Fibroblast of villous mesenchyme (primary cell): ENCODE measurements at regions not wholly inside any gene's neighbourhood (a gene's known extent, or its start where the extent isn't known, plus 50 kb on each side); places are given as distances from the start of the nearest gene placed in this dataset.

Experiments
- DNase-seq: peaks from one replicate; pipeline ENCODE4 v3.0.0-alpha.2; 2010; ENCODE audit warnings: low read depth
- H3K4me3 ChIP-seq: 2 replicates; pipeline ENCODE4 v1.5.1; 2011; ENCODE audit warnings: low read depth, mild to moderate bottlenecking, low read length
- TF ChIP-seq, protein P1 (sequence below): IDR thresholded peaks from 2 replicates; pipeline ENCODE4 v1.5.1; 2012; ENCODE audit warnings: low read depth, mild to moderate bottlenecking, low read length; ENCODE audit not compliant: insufficient read depth

- TF ChIP-seq, protein P1, sequence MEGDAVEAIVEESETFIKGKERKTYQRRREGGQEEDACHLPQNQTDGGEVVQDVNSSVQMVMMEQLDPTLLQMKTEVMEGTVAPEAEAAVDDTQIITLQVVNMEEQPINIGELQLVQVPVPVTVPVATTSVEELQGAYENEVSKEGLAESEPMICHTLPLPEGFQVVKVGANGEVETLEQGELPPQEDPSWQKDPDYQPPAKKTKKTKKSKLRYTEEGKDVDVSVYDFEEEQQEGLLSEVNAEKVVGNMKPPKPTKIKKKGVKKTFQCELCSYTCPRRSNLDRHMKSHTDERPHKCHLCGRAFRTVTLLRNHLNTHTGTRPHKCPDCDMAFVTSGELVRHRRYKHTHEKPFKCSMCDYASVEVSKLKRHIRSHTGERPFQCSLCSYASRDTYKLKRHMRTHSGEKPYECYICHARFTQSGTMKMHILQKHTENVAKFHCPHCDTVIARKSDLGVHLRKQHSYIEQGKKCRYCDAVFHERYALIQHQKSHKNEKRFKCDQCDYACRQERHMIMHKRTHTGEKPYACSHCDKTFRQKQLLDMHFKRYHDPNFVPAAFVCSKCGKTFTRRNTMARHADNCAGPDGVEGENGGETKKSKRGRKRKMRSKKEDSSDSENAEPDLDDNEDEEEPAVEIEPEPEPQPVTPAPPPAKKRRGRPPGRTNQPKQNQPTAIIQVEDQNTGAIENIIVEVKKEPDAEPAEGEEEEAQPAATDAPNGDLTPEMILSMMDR: no peak
- no peak overlapping the region for H3K4me3 ChIP-seq
- DNase-seq: no peak
Measured at GRCh38 chr1:103333141-103333540, 192.4 kb upstream of the RNPC3 start.

DNA sequence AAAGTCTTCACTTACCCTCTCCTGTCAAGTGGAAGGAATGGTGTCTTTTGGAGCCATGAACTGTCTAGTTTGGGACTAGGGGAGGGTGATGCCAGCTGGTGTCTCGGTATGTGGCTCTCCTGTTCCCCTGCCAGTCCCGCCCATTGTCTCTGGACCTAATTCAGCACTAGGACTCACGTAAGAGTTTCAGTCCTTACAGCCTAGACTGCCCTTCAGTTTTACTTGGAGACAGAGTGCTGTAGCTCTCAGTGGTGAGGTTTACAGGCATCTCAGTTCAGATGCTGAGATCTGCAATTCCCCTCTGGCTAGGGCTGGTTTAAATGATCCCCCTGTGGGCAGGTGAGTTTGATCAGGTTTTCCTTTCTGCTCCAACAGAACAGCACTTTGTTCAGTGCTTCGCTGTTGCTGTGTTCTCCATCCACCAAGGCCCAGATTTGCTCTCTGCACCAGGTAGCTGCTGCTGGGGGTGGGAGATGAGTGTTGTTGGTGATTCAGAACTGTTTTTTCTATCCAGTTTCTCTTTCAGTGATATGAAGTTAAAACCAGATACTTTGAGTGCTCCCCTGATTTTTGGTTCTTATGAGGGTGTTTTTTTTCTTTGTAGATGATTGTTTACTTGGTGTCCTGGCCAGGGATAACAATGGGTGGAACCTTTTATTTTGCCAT lies 198.3 kb upstream of the RNPC3 start:
- TF ChIP-seq, protein P1: no peak
- no peak for DNase-seq
- H3K4me3 ChIP-seq: no peak overlapping the region

- TF ChIP-seq, protein P1: no peak
- H3K4me3 ChIP-seq: no peak overlapping the region
- DNase-seq: no peak
Measured at GRCh38 chr1:103326595-103326994, 198.9 kb upstream of the RNPC3 start.

DNA sequence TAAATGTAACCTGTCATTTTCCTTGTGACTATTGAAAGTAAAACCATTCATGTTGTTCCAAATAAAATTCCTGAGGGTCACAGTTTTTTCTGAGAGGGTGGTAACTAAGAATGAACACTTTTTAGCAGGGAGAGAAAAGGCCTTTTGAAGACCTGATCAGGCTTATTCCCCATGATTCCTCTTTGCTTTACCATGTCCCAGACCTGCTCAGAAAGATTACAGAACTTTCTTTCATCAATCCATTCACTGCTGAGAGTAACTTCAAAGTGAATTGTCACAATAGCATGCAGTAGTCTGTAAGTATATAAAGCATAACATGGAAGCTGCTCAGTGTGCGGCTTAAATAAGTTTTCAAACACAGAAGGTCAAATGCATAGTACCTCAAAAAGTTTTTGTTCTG lies 201.5 kb upstream of the COL11A1 start:
- no peak for DNase-seq
- no peak overlapping the region for H3K4me3 ChIP-seq
- TF ChIP-seq, protein P1: no peak

GRCh38 chr1:103307751-103308150 lies 199.4 kb upstream of the COL11A1 start:
- DNase-seq: no peak
- no peak overlapping the region for H3K4me3 ChIP-seq
- TF ChIP-seq, protein P1: no peak

DNA sequence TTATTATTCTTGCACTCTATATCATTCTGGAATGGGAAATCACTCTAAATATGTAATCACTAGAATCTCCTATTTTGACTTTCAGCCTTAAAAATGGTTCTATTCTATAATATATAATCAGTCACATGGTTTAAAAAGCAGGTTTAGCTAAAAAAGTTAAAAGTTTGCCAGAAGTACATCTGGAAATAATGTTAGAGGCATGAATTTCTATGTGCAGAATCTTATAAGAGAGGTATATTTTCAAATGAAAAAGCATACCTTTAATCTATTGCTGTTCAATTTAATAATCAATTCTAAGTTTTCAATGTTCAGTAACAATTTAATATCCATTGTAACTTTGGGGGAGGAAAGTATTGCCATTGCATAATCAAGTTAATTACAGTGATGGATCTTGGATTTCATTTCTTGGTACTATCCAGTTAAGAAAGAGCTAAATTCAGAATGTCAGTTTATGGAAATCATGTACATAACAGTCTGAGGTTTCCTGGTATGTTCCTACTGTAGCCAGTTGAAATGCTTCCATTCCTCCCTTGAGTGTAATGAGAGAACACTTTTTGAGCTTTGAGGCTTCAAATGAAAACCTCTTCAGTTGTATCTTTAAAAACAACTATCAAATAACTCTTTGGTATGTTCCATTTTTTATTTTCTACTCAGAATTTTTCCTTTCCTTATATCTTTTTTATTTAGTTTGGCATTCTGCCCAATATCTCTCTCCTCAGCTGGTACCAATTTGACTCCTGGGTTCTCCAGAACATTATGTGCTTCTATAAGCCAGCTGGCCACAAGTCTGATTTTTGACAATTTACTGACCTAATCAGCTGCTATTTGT lies 175.7 kb upstream of the COL11A1 start:
- peak; percentile 5 for DNase-seq
- TF ChIP-seq, protein P1: no peak
- no peak overlapping the region for H3K4me3 ChIP-seq
